ENCODE measurements at regions not wholly inside any gene's neighbourhood (a gene's known extent, or its start where the extent isn't known, plus 50 kb on each side); places are given as distances from the start of the nearest gene placed in this dataset.
"Not testable (repeated sequence)": the region's sequence is repeated elsewhere in the genome, so short reads cannot be mapped to it uniquely, and the experiment has no call there.

GRCh38 chr16:16933861-16934260, 536.9 kb downstream of the XYLT1 start (continued):
- no peak for TF ChIP-seq ZFP41 (tag by site-specific recombination; IDR thresholded peaks at IDR 0.05; ENCODE audit: borderline replicate concordance)
- no peak for TF ChIP-seq CTCF (tag by site-specific recombination; IDR thresholded peaks at IDR 0.05)
- no peak for TF ChIP-seq ZBTB6 (tag by site-specific recombination; IDR thresholded peaks at IDR 0.05)
- no peak for TF ChIP-seq ZNF791 (tag by site-specific recombination; IDR thresholded peaks at IDR 0.05)
- no peak for TF ChIP-seq ZNF645 (tag by site-specific recombination; IDR thresholded peaks at IDR 0.05)
- TF ChIP-seq MZF1 (tag by site-specific recombination; IDR thresholded peaks at IDR 0.05; ENCODE audit: borderline replicate concordance) = no peak
- no peak for TF ChIP-seq PRDM2 (tag by site-specific recombination; IDR thresholded peaks at IDR 0.05; ENCODE audit: borderline replicate concordance)
- no peak for TF ChIP-seq ZNF175 (tag by site-specific recombination; IDR thresholded peaks at IDR 0.05)

- POLR2A ChIA-PET = no interaction called here
- CTCF ChIA-PET = no interaction called here
- no peak overlapping the region for H3K27ac ChIP-seq (ENCODE audit: extremely low read depth, low read depth, low read length)
These were observed 536.1 kb downstream of the XYLT1 start for GRCh38 chr16:16934660-16935059.

GRCh38 chr16:16935909-16936308, 534.9 kb downstream of the XYLT1 start:
- H3K36me3 ChIP-seq (ENCODE audit: control insufficient read depth in 2 of 2, insufficient read depth in 1 of 2, low read length in 2 of 2); H3K4me1 ChIP-seq (ENCODE audit: control insufficient read depth, insufficient read depth, low read length); H3K27ac ChIP-seq (ENCODE audit: extremely low read depth, low read depth, low read length); H3K9me3 ChIP-seq (ENCODE audit: control insufficient read depth, insufficient read depth, low read depth, low read length); CTCF ChIA-PET; H3K4me3 ChIP-seq (ENCODE audit: low read depth, low read length): not testable (repeated sequence)
- POLR2A ChIA-PET = interaction anchor here (0.7 kb wide), 1 partner anchor 611 kb away, joined by 8 read pairs; no protein-coding TSS in a partner anchor

More at GRCh38 chr16:16934660-16935059, 536.1 kb downstream of the XYLT1 start:
- TF ChIP-seq ZNF529 (tag by site-specific recombination; IDR thresholded peaks at IDR 0.05; ENCODE audit: insufficient replicate concordance) (no peak), MZF1 (tag by site-specific recombination; IDR thresholded peaks at IDR 0.05; ENCODE audit: borderline replicate concordance) (no peak), ZNF146 (tag by site-specific recombination; IDR thresholded peaks at IDR 0.05) (no peak), ZNF654 (tag by site-specific recombination; IDR thresholded peaks at IDR 0.05; ENCODE audit: low read depth) (no peak), ELK4 (IDR thresholded peaks at IDR 0.05; ENCODE audit: borderline replicate concordance, low read depth, low read length) (no peak), ZBTB8A (tag by site-specific recombination; IDR thresholded peaks at IDR 0.05) (no peak), YY1 (tag by site-specific recombination; IDR thresholded peaks at IDR 0.05) (no peak), GLIS1 (tag by site-specific recombination; IDR thresholded peaks at IDR 0.05) (no peak), PATZ1 (tag by site-specific recombination; IDR thresholded peaks at IDR 0.05) (no peak)
- no peaks in the 10 kb centered on the region for H3K4me1 ChIP-seq (ENCODE audit: control insufficient read depth, insufficient read depth, low read length)
- no peak overlapping the region for H3K4me3 ChIP-seq (ENCODE audit: low read depth, low read length)
- H3K9me3 ChIP-seq (ENCODE audit: control insufficient read depth, insufficient read depth, low read depth, low read length) = no peaks in the 10 kb centered on the region
- H3K36me3 ChIP-seq (ENCODE audit: control insufficient read depth in 2 of 2, insufficient read depth in 1 of 2, low read length in 2 of 2) = no peaks in the 10 kb centered on the region

Data from HEK293 (cell line).